NCI-H345 treated with DMSO at 0.1 percent for 48 hours (cell line): ENCODE measurements at regions not wholly inside any gene's neighbourhood (a gene's known extent, or its start where the extent isn't known, plus 50 kb on each side); places are given as distances from the start of the nearest gene placed in this dataset.

Experiments
- DNase-seq: peaks from one replicate; lab custom pipeline; 2025; ENCODE audit not compliant: unreplicated experiment; lab: John Stamatoyannopoulos, UW

DNA sequence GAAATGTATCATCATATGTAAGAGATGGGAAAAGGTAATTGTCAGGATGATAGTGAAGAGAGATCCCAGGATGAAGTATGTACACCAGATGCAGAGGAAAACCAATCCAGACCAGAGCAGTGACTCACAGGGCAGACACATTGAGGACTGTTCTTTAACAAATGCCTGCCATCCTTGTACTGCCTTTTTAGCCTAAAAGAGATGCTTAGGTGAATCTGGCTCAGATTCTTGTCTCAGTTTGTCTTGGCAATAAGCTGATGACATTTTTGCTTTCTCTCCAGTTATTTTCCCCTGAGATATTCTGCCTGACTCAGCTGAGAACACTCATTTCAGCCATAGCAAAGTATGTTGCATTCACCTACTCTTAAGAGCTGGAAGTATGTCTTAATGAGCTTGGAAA, 405.3 kb upstream of the USP15 start:
- DNase-seq: no peak

DNA sequence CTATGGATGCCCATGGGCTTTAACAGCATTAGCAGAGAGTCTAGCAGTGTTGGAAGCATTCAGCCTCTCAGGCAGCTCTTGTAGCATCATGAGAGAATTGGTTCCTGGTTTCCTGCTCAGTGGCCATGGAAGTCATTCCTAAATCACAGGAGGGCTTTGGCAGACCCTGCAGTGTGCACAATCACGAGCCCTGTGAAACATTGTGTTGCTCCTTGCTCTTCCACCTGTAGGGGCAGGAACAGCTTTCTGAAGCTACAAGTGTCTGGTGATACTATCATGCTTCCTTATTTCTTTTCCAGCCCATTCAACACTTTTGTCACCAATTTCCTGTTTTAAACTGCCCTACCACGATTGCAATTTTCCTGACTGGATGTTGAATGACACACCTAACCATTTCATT, 402.2 kb upstream of the USP15 start:
- no peak for DNase-seq

DNA sequence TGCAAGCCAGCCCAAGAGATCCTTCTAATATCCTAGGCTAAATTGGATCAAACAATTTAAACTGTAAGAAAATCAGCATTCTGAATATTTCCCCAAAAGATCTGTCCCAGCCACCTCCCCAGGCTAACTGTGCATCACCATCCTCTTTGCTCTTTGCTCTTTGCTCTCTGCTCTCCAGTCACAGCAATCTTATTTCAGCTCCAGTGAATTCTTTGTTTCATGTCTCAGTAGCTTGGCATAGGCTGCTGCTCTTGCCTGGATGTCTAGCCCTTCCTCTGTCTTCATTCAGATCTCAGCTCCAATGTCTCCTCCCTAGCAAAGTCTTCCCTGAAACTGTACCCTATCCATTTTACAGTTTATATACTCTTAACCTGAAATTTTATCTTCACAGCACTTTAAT, 399.8 kb upstream of the USP15 start:
- no peak for DNase-seq

DNA sequence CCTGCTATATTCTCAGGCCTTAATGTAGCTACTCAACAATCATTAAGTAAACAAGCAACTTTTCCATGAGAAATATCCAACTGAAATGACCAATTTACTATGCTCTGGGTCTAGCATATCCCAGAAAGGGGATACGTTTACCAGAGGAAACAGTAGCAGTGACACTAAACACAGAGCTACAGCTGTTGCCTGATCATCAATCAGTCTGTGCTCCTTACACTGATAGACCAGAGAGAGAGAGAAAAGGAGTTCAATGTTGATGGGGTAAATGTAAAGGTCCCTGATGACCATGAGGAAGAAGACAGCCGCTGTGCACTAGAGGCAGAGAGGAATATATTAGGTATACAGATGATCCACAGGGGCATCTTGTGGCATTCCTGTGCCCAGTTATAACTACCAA, 397.2 kb upstream of the USP15 start:
- no peak for DNase-seq

DNA sequence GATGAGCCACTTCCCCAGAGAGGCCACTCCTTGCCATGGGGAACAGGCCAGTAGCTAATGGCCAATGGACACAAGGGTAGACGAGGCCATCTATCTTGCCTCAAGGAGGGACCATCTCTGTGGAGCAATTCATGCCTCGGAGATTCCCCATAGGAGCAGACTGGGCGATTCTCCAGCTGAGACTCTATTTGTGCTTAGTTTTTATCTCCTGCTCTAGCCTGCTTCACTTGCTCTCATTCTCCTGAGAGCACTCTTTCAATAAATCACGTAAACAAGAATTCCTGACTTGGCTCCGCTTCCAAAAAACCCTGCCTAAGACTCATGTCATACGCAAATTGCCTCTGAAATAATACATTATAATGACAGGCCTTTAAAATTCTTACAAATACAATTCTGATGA, 396.4 kb upstream of the USP15 start:
- no peak for DNase-seq

DNA sequence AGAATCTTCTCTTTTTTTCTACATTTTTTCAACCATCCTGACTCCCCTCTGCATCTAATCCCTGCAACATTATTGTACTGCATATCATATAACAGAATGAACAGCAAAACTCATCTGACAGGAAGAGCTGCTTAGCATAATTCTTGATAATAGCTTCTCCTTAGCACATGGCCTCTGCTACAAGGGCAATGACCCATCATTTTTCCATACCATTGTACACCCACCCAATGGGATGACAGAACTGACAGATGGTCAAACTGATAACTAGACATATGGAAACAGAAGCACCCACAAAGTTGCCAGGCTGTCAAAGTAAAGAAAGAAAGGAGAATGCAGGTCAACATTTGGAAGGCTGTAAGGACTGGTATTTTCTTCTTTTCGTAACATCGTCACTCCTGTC, 390.4 kb upstream of the USP15 start:
- DNase-seq: no peak

DNA sequence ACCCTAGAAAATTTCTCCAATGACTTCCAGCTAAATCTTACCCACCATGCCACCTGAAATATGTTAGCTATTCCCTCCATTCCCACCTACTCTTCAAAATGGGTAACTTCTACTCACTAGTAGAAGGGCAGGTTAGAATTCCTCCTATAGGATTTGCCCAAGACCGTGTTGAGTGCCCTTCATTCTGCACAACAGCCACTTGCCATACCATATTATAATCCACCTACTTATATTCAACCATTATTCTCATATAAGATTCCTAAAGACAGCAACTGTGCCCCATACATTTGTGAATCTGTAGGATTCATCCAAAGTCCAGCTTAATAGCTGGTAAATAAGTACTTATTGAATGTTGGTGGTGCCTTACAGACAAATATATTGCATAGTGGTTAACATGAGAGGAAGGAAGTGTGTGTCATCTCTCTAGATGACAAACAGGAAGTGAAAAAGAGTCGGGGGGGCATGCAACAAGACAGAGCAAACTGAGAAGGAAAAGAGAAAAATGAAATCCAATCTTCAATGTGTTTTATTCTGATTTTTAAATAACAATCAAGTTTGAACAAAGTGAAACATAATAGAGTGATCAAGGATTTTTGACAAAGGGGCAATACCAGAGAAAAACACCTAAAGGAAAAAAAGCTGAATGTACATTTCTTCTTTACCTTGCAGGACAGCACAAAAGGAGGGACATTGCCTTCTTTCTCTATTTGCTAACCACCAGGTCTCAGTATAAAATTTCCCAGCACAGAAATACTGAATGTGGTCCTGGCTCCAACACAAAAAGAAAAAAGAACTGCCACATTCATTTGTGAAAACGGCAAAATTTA, 389.3 kb upstream of the USP15 start:
- DNase-seq: no peak

DNA sequence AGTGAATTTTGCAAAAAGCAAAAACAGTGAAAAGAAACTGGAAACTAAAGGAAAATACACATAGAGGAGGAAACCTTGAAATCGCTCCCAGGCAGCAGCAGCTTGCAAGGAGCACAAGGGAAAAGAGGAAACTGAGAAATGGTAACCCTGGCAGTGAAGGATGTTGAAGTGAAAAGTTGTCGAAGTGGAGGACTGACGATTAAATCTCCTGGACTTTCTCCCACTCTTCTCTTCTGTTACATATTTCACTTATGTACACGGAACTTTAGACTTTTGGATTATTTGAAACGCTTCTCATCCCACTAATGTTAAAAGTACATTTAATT, 388.8 kb upstream of the USP15 start:
- no peak for DNase-seq

DNA sequence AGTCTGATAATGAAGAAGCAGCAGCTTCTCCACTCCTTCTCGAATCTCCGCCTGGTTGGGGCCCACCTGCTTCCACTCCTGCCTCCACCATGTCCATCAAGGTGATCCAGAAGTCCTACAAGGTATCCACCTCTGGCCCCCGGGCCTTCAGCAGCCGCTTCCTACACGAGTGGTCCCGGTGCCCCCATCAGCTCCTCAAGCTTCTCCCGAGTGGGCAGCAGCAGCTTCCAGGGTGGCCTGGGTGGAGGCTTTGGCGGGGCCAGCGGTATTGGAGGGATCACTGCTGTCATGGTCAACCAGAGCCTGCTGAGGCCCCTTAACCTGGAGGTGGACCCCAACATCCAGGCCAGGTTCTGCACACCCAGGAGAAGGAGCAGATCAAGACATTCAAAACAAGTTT, 381.0 kb upstream of the USP15 start:
- no peak for DNase-seq

DNA sequence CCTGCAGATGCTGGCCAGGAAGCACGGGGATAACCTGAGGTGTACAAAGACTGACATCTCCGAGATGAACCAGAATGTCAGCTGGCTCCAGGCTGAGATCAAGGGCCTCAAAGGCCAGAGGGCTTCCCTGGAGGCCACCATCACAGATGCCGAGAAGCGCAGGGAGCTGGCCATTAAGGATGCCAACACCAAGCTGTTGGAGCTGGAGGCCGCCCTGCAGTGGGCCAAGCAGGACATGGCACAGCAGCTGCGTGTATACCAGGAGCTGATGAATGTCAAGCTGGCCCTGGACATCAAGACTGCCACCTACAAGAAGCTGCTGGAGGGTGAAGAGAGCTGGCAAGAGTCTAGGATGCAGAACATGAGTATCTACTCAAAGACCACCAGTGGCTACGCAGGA, 380.0 kb upstream of the USP15 start:
- no peak for DNase-seq

DNA sequence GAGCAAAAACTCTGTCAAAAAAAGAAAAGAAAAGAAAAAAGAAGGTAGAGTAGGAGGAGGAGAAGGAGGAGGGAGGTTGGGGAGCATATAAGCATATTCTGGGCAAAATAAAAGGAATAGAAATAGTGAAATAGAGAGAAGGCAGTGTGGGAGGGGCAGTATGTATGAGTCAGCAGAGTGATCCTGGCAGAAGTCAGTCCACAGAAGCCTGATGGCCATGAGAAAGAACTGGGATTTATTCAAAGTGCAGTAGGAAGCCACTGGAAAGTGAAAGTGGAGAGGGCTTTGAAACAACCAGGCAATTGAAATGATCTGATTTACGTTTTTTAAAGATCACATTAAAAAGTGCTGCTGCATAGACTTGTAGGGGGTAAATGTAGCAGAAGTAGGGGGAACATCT, 368.6 kb upstream of the USP15 start:
- DNase-seq: no peak

DNA sequence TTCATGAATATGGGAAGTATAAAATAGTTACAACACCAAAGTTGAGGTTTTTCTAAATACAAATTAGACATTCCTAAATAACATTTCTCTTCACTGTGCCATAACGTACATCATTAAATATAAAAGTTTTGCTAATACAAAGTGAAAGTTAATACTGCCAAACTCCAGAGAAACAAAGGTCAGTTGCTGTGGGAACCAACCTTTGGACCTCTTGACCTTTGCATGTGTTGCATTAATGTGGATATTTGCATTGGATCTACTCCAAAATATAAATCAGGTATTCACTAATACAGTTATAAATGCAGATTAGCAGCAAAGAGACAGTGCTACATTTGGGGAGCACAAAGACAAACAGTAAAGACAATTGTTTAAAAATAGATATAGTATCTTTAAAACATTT, 366.0 kb upstream of the USP15 start:
- DNase-seq: no peak

DNA sequence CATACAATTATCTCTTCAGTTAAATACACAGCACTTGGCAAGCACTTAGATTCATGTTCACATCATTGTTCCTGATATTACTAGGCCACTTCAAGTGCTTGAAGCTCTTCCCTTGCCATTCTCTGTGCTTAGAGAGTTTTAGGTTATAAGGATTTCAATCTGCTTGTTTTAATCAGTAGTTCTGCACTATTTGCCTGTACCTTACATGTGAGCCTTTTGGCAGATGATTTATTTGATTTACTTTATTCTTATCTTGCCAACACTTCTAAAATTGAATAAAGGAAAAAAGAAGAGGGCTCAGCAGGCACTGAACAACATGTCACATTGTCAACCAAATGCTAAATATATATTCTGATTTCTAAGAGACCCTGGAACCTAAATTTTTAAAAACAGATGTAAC, 363.8 kb upstream of the USP15 start:
- DNase-seq: no peak

DNA sequence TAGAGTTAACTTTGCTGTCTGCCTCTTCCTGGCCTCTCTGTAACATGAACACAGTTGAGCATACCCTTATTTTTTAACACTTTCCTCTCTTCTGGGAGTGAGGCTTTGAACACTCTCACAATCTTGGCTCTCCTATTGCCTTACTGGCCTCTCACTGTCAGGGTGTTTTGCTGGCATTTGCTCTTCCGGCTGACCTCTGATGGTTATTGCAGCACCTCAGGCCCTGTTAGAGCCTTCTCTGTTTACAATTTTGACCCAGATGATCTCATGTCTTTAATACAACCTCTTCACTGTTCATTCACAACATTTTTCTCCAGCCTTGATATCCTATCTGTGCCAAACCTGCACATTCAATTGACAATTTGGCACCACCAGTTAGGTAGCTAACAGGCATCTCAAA, 357.8 kb upstream of the USP15 start:
- DNase-seq: no peak

DNA sequence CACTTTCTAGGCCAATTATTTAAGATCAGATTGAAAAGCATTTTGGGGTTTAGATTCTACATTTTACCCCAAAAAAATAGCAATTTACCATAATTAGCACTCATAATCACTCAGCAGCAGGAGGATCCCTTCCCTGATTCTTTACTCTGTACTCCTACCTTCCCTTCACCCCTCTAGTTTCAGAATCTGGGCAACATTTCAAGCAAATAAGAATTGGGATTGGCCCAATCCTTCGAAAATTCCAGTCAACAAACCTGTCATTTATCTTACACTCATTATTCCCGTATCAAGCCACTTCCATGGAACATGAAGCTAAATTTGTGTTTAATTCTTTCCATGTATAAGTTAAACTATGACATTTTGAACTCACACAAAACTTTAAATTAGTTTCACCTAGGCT, 349.1 kb upstream of the USP15 start:
- DNase-seq: no peak

DNA sequence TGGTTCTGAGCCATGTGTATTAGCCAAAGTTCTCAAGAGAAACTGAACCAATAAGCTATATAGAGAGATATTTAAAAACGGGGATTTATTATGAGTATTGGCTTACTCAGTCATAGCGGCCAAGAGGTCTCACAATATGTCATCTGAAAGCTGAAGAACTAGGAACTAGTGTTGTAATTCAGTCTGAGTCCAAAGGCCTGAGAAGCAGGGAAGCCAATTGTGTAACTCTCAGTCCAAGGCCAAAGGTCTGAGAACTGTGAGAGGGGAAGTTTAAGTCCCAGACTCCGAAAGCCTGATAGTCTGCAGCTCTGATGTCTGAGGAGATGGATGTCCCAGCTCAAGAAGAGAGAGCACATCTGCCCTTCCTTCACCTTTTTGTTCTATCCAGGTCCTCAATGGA, 344.8 kb upstream of the USP15 start:
- no peak for DNase-seq

DNA sequence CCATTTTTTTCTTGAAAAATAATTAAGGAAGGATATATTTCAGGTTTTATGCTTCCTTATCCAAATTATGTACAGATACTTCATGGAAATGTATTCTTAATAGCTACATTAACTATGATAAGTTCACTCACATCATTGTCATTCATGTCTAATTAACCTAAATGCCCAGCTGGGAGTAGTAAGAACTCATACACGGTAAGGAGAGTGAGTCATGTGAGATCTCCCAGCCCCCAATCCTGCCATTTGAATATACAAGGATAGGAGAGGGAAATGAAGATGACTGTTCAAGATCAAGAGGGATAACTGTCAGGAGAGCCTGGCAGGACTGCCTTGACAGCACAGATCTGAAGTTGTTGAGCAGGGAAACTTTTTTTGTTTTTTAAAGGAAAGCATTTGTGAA, 343.4 kb upstream of the USP15 start:
- no peak for DNase-seq

DNA sequence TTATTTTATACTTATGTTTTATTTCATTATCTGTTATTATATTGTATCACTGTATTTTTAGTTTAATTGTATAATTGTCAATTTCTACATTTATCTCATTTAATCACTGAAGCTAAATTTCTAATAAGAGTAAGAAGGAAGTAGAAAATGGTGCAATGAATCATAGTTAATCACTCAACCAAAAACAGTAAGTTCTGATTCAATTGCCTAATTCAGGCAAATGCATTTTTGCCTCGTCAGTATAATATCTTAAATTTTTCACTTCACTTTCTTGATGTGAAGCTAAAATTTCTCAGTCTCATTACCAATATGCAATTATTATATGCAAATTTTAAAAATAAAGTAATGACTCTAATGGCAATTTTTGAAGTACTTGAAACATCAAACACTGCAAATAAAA, 340.5 kb upstream of the USP15 start:
- no peak for DNase-seq

DNA sequence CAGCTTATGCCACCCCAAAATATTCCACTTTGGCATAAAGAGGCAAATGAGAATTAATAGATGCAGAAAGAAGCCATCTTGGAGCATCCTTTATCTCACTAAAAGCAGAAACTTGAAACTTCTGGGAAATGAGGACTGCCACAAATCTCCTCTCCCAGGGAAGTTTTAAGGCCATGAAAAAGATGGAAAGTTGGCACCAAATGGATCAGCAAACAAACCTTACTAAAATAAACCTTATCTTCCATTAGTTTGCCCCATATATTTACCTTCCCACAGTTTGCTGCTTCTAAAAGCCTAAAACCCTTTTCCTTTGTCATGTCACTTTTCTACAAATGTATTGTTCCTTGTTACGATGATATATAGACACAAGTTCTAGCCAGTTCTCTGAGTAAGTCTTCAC, 340.0 kb upstream of the USP15 start:
- DNase-seq: no peak

DNA sequence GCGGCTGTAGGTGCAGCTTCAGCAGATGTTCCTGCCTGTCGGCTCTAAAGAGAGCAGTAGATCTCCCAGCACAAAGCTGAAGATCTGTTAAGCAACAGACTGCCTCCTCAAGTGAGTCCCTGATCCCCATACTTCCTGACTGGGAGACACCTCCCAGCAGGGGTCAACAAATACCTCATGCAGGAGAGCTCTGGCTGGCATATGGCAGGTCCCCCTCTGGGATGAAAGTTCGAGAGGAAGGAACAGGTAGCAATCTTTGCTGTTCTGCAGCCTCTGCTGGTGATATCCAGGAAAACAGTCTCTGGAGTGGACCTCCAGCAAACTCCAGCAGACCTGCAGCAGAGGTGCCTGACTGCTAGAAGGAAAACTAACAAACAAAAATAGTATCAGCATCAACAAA, 337.1 kb upstream of the USP15 start:
- no peak for DNase-seq

DNA sequence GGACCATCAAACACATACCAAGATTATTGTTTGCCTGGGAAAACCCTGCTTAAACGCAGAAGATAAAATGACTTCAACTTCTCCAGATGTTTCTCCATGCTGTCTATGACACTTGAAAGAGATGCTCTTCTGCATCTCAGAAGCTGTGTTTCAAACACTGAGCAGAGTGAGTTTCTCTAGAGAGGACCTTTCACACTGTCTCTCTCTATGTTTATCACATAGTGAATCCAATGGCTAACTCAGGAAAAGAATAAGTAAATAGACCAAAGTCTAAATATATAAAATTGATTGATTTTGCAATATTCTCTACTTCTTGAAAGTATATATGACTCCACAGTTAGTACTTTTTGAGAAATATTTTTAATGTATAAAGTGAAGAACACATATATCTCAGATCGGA, 325.6 kb upstream of the USP15 start:
- no peak for DNase-seq

DNA sequence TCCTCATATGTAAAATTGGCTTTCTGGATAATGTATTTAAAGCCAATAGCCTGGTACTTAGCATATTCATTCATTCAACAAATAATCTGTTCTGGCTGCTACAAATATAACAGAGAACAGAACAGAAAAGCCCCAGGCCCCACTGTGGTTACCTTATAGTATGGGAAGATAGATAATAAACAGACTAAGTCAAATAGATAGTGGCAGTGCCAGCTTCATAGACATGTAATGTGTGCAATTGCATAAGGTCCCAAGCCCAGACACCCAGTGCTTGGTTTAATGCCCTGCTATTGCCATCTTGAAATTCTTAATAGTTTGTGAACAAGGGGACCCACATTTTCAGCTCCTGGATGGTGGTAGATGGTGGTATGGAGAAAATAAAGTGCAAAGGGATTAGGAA, 320.2 kb upstream of the USP15 start:
- DNase-seq: no peak

DNA sequence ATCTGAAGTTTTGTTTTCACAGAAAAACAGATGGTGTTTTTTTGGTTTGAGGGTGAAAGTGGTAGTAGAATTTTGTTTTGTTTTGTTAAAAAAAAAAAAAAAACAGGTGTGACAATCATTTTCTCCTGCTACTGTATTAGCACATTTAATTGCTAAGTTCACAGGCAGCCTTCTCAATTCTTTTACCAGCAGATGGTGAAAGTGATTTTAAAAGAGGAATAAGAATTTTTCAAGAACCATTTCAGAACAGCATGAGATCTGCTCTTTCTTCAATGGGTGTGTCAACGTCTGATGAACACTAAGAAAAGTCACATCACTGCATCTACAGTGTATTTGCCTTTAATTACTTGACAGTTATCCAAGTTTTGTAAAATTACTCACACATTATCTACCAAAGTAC, 303.7 kb upstream of the USP15 start:
- DNase-seq: no peak

DNA sequence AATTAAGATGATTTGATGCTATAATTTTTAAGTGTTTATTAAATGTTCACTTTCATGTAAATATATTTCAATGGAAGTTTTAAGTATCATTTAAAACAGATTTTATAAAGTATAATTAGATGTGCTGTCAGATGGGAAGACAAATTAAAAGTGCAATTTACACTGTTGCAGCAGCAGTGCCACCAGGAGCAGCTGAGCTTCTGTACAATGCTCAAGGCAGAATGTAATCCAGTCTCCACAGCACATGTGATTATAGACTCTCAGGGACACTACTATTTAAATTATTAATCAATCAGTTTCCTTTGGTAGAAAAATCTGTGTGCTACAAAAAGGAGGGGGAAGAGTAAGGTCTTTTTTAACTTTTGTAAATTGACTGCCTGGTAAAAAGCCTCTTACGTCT, 285.7 kb upstream of the USP15 start:
- no peak for DNase-seq
